ENCODE measurements at regions not wholly inside any gene's neighbourhood (a gene's known extent, or its start where the extent isn't known, plus 50 kb on each side); places are given as distances from the start of the nearest gene placed in this dataset.

GRCh38 chr10:78821052-78821451, 247.7 kb upstream of the ZMIZ1 start:
- no peak for DNase-seq (ENCODE audit: extremely low read depth, low read depth)
- TF ChIP-seq CTCF (IDR thresholded peaks at IDR 0.05; ENCODE audit: low read depth, low read length, missing control alignments), result no peak
- no peak overlapping the region for H3K4me3 ChIP-seq (replicated peaks; ENCODE audit: low read depth, low read length)

- H3K4me3 ChIP-seq (replicated peaks; ENCODE audit: low read depth, low read length), result no peak overlapping the region
- DNase-seq (ENCODE audit: extremely low read depth, low read depth), result no peak
- no peak for TF ChIP-seq CTCF (IDR thresholded peaks at IDR 0.05; ENCODE audit: low read depth, low read length, missing control alignments)
Observed at GRCh38 chr10:78828647-78829539, 239.9 kb upstream of the ZMIZ1 start.

GRCh38 chr10:78829565-78829964, 239.2 kb upstream of the ZMIZ1 start:
- no peak for TF ChIP-seq CTCF (IDR thresholded peaks at IDR 0.05; ENCODE audit: low read depth, low read length, missing control alignments)
- no peak overlapping the region for H3K4me3 ChIP-seq (replicated peaks; ENCODE audit: low read depth, low read length)
- no peak for DNase-seq (ENCODE audit: extremely low read depth, low read depth)

GRCh38 chr10:78830062-78830975, 238.4 kb upstream of the ZMIZ1 start:
- H3K4me3 ChIP-seq (replicated peaks; ENCODE audit: low read depth, low read length), result no peak overlapping the region
- DNase-seq (ENCODE audit: extremely low read depth, low read depth), result no peak
- TF ChIP-seq CTCF (IDR thresholded peaks at IDR 0.05; ENCODE audit: low read depth, low read length, missing control alignments), result no peak

- TF ChIP-seq CTCF (IDR thresholded peaks at IDR 0.05; ENCODE audit: low read depth, low read length, missing control alignments), result no peak
- no peak for DNase-seq (ENCODE audit: extremely low read depth, low read depth)
Observed at GRCh38 chr10:78830976-78831375, 237.8 kb upstream of the ZMIZ1 start.

GRCh38 chr10:78831461-78831860, 237.3 kb upstream of the ZMIZ1 start:
- TF ChIP-seq CTCF (IDR thresholded peaks at IDR 0.05; ENCODE audit: low read depth, low read length, missing control alignments), result no peak
- DNase-seq (ENCODE audit: extremely low read depth, low read depth), result no peak
- no peak overlapping the region for H3K4me3 ChIP-seq (replicated peaks; ENCODE audit: low read depth, low read length)

More at GRCh38 chr10:78830976-78831375, 237.8 kb upstream of the ZMIZ1 start:
- no peak overlapping the region for H3K4me3 ChIP-seq (replicated peaks; ENCODE audit: low read depth, low read length)
